ENCODE measurements at regions not wholly inside any gene's neighbourhood (a gene's known extent, or its start where the extent isn't known, plus 50 kb on each side); places are given as distances from the start of the nearest gene placed in this dataset.

DNA sequence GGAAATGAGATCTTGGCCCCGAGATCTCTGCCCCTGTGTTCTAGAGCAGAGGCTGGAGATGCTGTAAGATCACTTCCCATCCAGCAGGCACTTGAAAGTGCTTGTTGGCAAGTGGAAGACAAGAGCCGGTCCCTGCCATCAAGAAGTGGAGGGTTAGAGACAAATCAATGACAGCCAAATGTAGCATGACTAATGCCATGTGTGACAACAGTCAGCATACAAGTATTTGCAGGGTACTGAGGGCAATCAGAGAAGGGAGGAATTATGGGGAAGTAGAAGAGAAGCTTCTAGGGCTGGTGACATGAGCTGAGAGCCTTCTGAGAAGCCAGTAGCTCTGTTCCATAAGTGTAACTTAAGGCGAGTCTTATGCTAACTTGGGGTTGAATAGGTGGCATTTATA lies 58.6 kb downstream of the TMEM17 start:
- no peak for TF ChIP-seq POLR2A (IDR thresholded peaks at IDR 0.05)
- no peak for TF ChIP-seq EP300 (IDR thresholded peaks at IDR 0.05)

Data from tibial nerve (tissue), 3 donors.